HG02870 (cell line): ENCODE measurements at regions not wholly inside any gene's neighbourhood (a gene's known extent, or its start where the extent isn't known, plus 50 kb on each side); places are given as distances from the start of the nearest gene placed in this dataset.

Experiments used
- ATAC-seq: cut with Tn5 transposase; IDR thresholded peaks from one replicate; pipeline ENCODE4 v1.9.1; 2021; ENCODE audit warnings: mild to moderate bottlenecking, moderate library complexity; ENCODE audit not compliant: unreplicated experiment

GRCh38 chr2:118524911-118525310, 322.5 kb downstream of the EN1 start:
- no peak for ATAC-seq

DNA sequence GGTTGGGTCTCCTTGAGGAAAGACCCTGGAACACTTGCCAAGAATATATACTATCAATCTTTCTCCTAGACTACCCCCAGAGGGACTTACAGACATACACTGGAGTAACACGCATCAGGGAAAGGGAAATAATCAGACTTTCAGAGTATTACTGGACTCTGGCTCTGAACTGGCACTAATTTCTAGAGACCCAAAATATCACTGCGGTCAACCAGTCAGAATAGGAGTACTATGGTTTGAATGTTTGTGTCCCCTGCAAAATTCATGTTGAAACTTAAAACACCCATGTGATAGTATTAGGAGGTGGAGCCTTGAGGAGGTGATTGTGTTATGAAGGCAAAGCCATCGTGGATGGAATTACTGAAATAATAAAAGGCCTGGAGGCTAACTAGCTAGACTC, 323.7 kb downstream of the EN1 start:
- no peak for ATAC-seq

- no peak for ATAC-seq
Measured at GRCh38 chr2:118521960-118522359, 325.5 kb downstream of the EN1 start.

DNA sequence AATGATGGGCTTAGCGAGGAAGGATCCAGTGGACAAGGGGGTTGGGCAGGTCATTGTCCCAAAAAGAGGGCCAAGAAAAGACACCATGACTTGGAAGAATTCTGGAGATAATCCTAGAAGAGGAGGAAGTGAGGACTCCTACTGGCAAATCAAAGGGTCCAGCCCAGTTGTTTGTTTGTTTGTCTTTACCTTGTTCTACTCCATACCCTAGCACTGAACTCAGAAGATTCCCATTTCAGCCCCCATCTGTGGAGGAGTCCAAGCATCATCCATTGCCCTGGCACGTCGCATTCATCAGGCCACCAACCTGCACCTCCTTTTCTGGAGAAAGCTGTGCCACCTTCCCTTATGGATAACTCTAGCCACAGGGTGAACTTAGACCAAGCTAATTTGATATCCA, 326.2 kb downstream of the EN1 start:
- no peak for ATAC-seq

DNA sequence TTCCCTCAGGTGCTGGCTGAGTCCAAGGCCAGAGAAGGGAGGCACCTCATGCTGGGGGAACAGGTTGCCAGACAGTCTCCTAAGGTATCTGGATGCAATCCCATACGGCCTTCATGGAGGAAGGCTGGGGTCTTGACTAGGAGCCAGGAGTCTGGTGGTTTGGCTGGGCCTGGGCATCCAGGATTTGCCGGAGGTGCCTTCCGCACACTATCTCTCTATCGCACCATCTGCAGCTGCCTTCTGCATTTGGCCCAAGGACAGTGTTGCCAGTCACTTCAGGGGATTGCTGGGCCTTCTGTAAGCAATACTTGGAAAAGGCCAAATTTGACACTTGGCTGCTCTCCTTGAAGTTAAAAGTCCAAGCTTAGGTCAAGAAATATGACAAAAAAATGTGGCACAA, 327.2 kb downstream of the EN1 start:
- no peak for ATAC-seq

GRCh38 chr2:118519511-118519910, 327.9 kb downstream of the EN1 start:
- no peak for ATAC-seq

- ATAC-seq: no peak
Measured at GRCh38 chr2:118510807-118511206, 336.6 kb downstream of the EN1 start.

DNA sequence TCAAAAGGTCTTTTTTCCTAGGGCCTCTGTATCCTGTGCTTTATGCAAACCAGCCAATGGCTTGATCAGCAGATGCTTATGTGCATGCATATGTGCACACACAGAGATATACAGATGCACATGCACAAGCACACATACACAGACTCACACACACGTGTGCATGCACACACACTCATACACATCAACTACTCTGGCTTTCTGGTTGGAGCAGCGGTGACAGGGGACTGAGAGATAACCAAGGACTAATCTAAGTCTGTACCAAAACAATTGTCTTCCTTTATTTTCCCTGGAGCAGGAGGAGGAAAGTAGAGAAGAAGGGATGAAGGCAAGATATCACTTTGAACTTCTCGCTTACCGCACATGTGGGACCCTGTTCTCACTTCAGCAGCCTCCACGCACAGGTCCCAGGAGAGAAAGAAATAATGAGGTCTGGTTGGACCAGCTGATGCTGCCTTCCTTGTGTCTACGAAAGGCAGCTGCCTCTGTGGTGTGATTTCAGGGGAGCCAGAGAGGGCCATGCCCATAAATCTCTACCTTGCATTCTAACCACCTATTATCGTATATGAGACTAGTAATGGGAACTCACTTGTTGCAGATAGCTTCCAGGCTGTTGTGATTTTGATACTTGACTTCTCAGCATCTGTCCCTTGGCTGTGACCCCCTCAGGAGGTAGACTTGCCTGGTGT, 338.0 kb downstream of the EN1 start:
- ATAC-seq: no peak

DNA sequence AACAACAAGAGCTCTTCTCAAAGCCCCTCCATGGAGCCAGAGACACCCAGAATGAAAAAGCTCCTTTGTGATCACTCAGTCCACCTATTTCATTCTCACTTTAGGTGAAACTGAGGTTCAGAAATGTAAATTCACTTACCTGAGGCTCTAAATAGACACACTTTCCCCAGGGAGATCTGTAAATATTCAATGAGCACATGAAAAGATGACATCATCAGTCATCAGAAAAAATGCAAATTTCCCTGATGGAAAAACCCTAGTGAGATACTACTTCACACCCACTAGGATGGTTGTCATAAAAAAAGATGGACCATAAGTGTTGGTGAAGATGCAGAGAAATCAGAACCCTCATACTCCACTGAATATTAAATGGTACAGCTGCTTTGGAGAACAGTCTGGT, 339.2 kb downstream of the EN1 start:
- no peak for ATAC-seq

DNA sequence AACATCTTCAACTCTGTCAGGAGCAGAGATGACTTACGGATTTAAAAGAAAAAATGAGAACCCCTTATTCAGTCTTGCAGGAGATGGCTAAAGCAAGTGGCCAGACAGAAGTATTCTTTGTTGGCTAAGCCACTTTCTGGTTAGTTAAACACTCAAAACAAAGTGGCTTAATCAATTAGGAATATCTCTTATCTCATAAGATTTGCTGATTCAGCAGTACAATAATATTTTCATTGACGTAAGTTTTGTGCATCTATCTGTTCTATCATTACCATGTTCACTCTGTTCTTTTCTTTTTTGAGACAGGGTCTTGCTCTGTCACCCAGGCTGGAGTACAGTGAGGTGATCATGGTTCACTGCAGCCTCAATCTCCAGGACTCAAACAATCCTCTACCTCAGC, 342.0 kb downstream of the EN1 start:
- no peak for ATAC-seq

DNA sequence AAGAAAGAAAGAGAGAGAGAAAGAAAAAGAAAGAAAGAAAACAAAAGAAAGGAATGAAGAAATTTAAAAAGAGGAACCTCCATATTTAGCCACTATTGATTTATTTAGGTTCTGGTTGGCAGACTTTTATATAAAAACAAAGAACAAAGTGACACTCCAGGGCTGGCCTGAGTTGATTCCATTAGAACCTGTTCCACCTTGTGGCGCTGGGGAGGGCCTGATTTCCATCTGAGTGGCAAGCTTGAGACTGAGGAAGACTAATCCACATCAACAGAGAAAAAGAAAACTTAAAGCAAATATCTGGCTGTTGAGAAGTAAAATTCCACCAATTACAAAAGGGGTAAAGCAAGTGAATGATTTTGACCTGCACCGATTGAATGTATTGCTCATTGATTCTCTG, 345.3 kb downstream of the EN1 start:
- ATAC-seq: no peak

- no peak for ATAC-seq
Measured at GRCh38 chr2:118498943-118499342, 348.5 kb downstream of the EN1 start.

GRCh38 chr2:118496870-118497611, 350.4 kb downstream of the EN1 start:
- ATAC-seq: no peak

DNA sequence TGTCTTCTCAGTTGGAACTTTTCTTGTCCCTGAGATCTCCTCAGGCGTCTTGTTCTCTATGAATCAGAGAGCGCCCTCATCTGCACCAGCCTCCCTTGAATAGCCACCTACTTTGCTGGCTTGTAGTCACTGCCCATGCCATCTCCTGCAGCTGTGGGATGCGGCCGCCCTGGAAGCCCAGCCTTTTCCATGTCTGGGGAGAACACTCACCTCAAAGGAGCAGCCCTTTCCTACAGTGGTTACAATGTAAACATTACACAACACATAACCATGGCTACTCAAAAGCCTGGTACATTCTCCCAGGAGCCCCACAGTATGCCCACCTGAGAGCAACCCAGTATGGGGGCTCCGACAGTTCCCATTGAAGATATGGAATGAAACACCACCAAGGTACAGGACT, 351.0 kb downstream of the EN1 start:
- no peak for ATAC-seq

DNA sequence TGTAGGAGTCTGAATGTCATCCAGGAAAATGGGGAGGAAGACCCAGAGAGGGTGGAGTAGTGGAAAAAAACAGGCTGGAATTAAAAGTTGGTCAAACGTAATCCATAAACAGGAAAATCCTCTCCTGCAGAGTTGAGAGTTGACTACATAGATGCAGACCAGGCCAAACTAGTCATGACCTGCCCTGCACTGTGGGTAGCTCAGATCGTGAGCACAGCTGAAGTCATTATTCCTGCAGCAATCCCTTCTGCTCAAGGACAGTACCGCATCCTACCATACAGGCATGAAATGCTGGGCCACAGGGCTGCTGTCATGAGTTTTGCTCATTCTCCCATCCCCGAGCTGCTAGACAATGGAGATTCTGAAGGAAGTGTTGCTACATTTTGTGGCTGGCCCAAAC, 352.2 kb downstream of the EN1 start:
- ATAC-seq: no peak

GRCh38 chr2:118493213-118493612, 354.2 kb downstream of the EN1 start:
- ATAC-seq: no peak

GRCh38 chr2:118492335-118492734, 355.1 kb downstream of the EN1 start:
- no peak for ATAC-seq

GRCh38 chr2:118490330-118490729, 357.1 kb downstream of the EN1 start:
- ATAC-seq: no peak

- ATAC-seq: no peak
Measured at GRCh38 chr2:118489712-118490299, 357.6 kb downstream of the EN1 start.

DNA sequence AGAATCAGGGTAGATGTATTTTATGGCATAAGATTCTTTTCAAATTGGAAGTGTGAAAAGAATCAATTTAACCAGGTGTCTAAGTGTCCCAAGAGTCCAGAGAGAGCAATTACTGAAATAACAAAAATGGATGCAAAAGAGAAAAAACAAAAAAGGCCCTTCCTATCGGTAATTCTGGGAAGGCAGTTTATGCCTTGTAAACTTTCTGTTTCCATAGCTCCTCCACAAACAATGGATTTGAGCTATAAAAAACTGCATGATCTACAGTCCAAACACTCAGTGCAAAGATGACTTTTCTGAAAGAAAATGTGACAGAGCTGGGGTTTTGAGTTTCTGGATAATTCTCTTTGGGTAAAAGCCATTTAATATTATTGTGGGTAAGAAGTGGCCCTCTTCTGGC, 366.1 kb downstream of the EN1 start:
- no peak for ATAC-seq

GRCh38 chr2:118479020-118479419, 368.4 kb downstream of the EN1 start:
- no peak for ATAC-seq

DNA sequence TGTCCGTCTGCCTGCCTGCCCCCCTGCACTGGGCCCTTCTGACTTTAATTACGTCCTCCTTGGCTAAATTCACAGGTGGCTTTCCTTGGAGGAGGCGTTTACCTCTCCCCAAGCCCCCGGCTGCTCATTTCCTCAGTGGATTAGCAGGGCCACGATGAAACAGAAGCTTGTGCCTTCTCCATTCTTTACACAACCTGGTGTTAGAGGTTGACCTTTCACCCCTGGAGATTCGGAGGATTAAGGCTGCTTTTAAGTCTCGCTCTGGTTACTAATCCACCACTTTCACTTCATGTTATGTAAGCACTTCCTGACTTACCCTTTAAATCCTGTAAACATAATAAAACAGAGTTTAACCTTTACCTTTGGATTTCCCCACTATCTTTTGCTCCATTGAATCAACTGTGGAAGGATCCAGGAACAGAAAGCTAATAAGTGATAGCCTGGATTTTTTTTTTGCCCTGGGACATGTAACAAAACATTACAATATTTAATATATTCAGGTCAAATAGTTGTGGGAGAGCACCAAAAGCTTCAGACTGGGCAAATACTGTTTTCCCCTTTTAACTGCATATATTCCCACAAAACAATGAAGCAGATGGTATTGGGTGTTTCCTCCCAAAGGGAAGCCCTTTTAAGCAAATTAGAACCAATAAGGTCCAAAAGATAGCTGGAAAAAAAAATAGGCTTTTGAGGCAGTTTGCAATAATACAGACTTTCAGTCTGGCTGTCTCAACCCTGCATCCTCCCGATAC, 370.2 kb downstream of the EN1 start:
- no peak for ATAC-seq
